GM12891 (cell line): ENCODE measurements at regions not wholly inside any gene's neighbourhood (a gene's known extent, or its start where the extent isn't known, plus 50 kb on each side); places are given as distances from the start of the nearest gene placed in this dataset.

ENCODE experiments used
- DNase-seq: peaks from one replicate; pipeline ENCODE4 v3.0.0; 2011; ENCODE audit warnings: low spot score; ENCODE audit not compliant: insufficient read length
- FAIRE-seq: peaks from 2 replicates; lab custom pipeline; 2011; peaks lifted over from hg19 to GRCh38; lab: Jason Lieb, UNC
- PAX5 ChIP-seq: IDR thresholded peaks from 2 replicates; pipeline ENCODE4 v1.6.1; 2011; ENCODE audit warnings: low read length, moderate library complexity, mild to moderate bottlenecking; ENCODE audit not compliant: insufficient read depth, severe bottlenecking
- POLR2A ChIP-seq: IDR thresholded peaks from 2 replicates; pipeline ENCODE4 v1.6.1; 2011; ENCODE audit warnings: low read depth, low read length, control low read depth
- POLR2AphosphoS5 ChIP-seq: IDR thresholded peaks from 2 replicates; pipeline ENCODE4 v1.6.1; 2011; ENCODE audit warnings: low read depth, low read length, control low read depth
- POU2F2 ChIP-seq: IDR thresholded peaks from 2 replicates; pipeline ENCODE4 v1.6.1; 2011; ENCODE audit warnings: low read depth, mild to moderate bottlenecking, control low read depth, low read length, moderate library complexity
- SPI1 ChIP-seq: IDR thresholded peaks from 2 replicates; pipeline ENCODE4 v1.6.1; 2011; ENCODE audit warnings: low read depth, low read length, control low read depth
- TAF1 ChIP-seq: IDR thresholded peaks from 2 replicates; pipeline ENCODE4 v1.6.1; 2011; ENCODE audit warnings: low read depth, low read length, control low read depth

GRCh38 chr6:102402635-102403329 is 1009.3 kb downstream of the GRIK2 start:
- DNase-seq (no peak), FAIRE-seq (no peak)
- TF ChIP-seq POLR2A (no peak), TAF1 (no peak), SPI1 (no peak), POU2F2 (no peak)

DNA sequence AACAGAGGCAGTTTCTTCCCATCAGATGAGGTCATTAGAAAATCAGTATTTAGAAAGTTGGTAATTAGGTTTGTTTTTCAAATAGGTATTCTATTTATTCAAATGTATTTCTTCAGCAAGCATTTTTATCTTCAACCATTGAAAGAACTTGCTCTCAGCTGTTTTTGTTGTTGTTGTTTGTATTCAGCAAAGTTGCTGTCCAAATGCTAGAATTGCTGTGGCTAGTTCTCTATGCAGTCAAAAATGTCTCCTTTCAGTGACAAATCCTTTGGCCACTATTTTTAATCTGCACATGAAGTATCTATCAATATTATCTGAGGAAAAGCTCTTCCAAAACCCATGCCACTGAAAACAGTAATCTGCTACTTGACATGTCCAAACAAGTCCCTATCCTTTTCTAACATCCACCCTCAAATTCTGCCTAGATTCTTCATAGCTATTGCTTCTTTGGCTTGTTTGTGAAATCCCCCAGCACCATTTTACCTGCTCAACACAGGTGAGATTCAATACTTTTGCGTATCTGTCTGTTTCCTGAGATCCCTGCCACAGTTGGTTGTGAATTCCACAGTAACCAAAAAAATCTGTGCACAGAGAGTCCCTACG is 1005.4 kb downstream of the GRIK2 start:
- FAIRE-seq (no peak), DNase-seq (no peak)
- TF ChIP-seq POLR2AphosphoS5: no peak
- no peak for TF ChIP-seq TAF1
- TF ChIP-seq SPI1: no peak
- no peak for TF ChIP-seq PAX5
- TF ChIP-seq POU2F2: no peak
- no peak for TF ChIP-seq POLR2A

DNA sequence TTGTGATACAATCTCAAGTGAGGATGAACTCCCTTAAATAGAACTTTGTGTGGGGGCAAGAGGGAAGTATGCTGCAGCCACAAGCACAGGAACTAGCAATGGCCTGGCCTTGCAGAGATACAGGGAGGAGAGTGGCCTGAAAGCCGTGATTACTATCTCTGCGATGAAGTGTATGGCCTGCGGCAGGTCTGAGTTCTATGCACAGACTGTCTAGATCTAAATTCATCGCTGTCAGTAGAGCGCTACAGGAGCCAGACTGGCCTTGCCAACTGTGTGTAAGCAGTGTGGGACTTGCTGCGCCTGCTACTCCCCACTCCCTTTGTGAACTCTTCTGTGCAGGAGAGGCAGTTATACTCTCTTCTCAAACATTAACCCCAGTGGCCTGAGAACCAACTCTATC is 997.0 kb downstream of the GRIK2 start:
- DNase-seq: no peak
- no peak for FAIRE-seq
- TF ChIP-seq PAX5 (no peak), POLR2AphosphoS5 (no peak), POU2F2 (no peak), SPI1 (no peak), TAF1 (no peak), POLR2A (no peak)

GRCh38 chr6:102389994-102390393 is 996.5 kb downstream of the GRIK2 start:
- TF ChIP-seq POLR2A (no peak), PAX5 (no peak), TAF1 (no peak), POLR2AphosphoS5 (no peak), POU2F2 (no peak), SPI1 (no peak)
- no peak for FAIRE-seq
- DNase-seq: no peak

DNA sequence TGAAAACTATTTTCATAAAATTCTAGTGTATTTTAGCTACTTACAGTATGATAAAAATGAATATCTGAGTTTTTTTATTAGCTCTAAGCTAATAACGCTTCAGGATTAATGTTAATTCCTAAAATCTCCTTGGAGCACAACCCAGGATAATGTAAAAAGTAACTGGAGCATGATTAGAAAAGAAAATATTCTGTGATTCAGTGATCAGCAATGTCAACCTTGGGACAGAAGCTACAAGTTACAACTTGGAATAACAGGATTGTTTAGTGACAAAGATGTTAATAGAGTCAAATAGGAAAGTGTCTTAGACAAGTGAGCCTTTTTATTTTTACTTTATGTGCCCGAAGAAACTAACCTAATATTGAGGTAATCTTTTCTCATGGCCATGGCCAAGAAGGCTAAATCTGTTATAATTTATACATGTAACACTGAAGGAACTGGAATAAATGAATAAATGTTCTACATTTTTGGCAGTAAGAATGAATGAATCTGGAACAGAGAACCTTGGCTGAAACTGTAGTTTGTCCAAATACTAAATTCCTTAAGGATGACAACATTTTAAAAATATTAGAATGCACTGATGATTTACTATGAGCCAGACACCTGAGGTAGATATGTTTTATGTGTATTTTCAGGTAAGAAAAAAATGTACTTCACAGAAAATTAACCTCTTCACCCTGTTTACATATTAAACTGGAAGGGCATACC is 994.0 kb downstream of the GRIK2 start:
- DNase-seq: no peak
- no peak for TF ChIP-seq POU2F2
- TF ChIP-seq SPI1: no peak
- no peak for TF ChIP-seq PAX5
- TF ChIP-seq POLR2AphosphoS5: no peak
- TF ChIP-seq TAF1: no peak
- no peak for TF ChIP-seq POLR2A

DNA sequence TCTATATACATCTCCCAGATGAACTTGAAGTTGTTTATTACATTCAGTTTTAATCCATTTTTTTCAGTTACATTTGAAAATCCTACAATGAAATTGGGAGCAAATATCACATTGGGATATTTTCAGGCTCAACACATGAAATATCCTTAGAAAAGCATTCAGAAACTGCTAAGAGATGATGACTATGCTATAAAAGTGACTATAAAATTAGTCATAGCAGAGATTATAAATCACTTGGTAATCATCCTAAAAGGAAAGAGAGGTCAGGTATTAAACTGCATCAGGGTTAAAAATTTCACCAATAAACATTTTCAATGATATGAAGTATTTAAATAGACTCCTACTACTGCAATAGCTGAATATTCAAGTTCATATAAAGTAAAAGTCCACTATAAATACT is 987.7 kb downstream of the GRIK2 start:
- no peak for FAIRE-seq
- no peak for TF ChIP-seq PAX5
- TF ChIP-seq POLR2AphosphoS5: no peak
- TF ChIP-seq POLR2A: no peak
- no peak for TF ChIP-seq SPI1
- no peak for TF ChIP-seq POU2F2
- no peak for TF ChIP-seq TAF1
- no peak for DNase-seq

More for the DNA sequence above, 994.0 kb downstream of the GRIK2 start:
- FAIRE-seq: no peak

- FAIRE-seq (no peak), DNase-seq (no peak)
- TF ChIP-seq POU2F2: no peak
- no peak for TF ChIP-seq TAF1
Observed at GRCh38 chr6:102356170-102356569, 962.7 kb downstream of the GRIK2 start.

GRCh38 chr6:102355578-102355977 is 962.1 kb downstream of the GRIK2 start:
- no peak for TF ChIP-seq PAX5
- TF ChIP-seq POU2F2: no peak
- TF ChIP-seq POLR2AphosphoS5: no peak
- no peak for TF ChIP-seq POLR2A
- no peak for TF ChIP-seq SPI1
- TF ChIP-seq TAF1: no peak
- DNase-seq (no peak), FAIRE-seq (no peak)

DNA sequence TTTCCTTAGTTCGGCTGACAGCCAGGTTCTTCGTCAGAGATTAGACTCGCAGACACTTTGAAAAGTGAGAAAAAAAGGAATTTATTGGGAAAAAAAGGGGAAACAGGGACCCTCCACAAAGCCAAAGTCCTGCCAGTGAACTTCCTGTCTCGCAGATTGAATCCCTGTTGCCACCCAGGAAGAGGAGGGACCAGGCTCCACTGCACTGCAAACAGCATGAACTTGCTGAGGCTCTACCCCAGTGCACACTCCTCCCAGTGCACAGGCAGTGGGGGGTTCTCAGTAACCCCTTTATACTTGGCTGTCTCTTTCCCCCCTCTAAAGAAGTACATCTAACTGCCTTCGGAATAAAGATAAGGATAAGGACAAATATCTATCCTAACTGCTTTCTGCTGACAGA is 959.0 kb downstream of the GRIK2 start:
- DNase-seq (no peak), FAIRE-seq (no peak)
- TF ChIP-seq POLR2AphosphoS5: no peak
- no peak for TF ChIP-seq PAX5
- no peak for TF ChIP-seq POU2F2
- no peak for TF ChIP-seq POLR2A
- TF ChIP-seq SPI1: no peak
- TF ChIP-seq TAF1: no peak
